GM23338 (cell line): ENCODE measurements at regions not wholly inside any gene's neighbourhood (a gene's known extent, or its start where the extent isn't known, plus 50 kb on each side); places are given as distances from the start of the nearest gene placed in this dataset.

Experiments used
- ATAC-seq: fragments of 200-7000 bp; cut with Tn5 transposase; 3 replicates; pipeline ENCODE4 v1.9.1; 2020
- DNase-seq: peaks from one replicate; pipeline ENCODE4 v3.0.0-alpha.2; 2015; ENCODE audit warnings: low spot score
- H2AFZ ChIP-seq: fragments of 200-600 bp; sonication (generic); 2 replicates; pipeline ENCODE4 v1.8.0; 2016; ENCODE audit warnings: antibody characterized with exemption, mild to moderate bottlenecking, moderate library complexity
- H3F3A ChIP-seq: fragments of 200-600 bp; sonication (generic); replicated peaks from 2 replicates; pipeline ENCODE4 v1.8.0; 2017; ENCODE audit warnings: antibody characterized with exemption, mixed run types, low read depth
- H3K27ac ChIP-seq: fragments of 200-600 bp; sonication (generic); 2 replicates; pipeline ENCODE4 v1.6.1; 2016; ENCODE audit warnings: low read depth
- H3K27me3 ChIP-seq: fragments of 200-600 bp; sonication (generic); 2 replicates; pipeline ENCODE4 v1.8.0; 2016; ENCODE audit warnings: mild to moderate bottlenecking, mixed run types, moderate library complexity; ENCODE audit not compliant: insufficient read depth
- H3K36me3 ChIP-seq: fragments of 200-600 bp; sonication (generic); 2 replicates; pipeline ENCODE4 v1.8.0; 2016; ENCODE audit warnings: mild to moderate bottlenecking; ENCODE audit not compliant: insufficient read depth
- H3K4me1 ChIP-seq: fragments of 200-600 bp; sonication (generic); 2 replicates; pipeline ENCODE4 v1.8.0; 2016; ENCODE audit warnings: mild to moderate bottlenecking, moderate library complexity; ENCODE audit not compliant: insufficient read depth
- H3K4me2 ChIP-seq: fragments of 200-600 bp; sonication (generic); 2 replicates; pipeline ENCODE4 v1.7.1; 2017; ENCODE audit warnings: mixed run types
- H3K4me3 ChIP-seq: fragments of 200-600 bp; sonication (generic); 2 replicates; pipeline ENCODE4 v1.6.1; 2016; ENCODE audit warnings: mixed run types
- H3K79me2 ChIP-seq: fragments of 200-600 bp; sonication (generic); replicated peaks from 2 replicates; pipeline ENCODE4 v1.8.0; 2017; ENCODE audit warnings: mild to moderate bottlenecking; ENCODE audit not compliant: insufficient read depth
- H3K9me2 ChIP-seq: fragments of 200-600 bp; sonication (generic); 2 replicates; pipeline ENCODE4 v1.8.0; 2017; ENCODE audit not compliant: insufficient read depth
- H4K20me1 ChIP-seq: fragments of 200-600 bp; sonication (generic); replicated peaks from 2 replicates; pipeline ENCODE4 v1.8.0; 2017; ENCODE audit warnings: mild to moderate bottlenecking; ENCODE audit not compliant: insufficient read depth
- H3K27ac Mint-ChIP-seq: 2 replicates; pipeline ENCODE4 v1.8.0; 2020; ENCODE audit warnings: inconsistent platforms, mild to moderate bottlenecking, moderate library complexity, mixed read lengths
- H3K27me3 Mint-ChIP-seq: 3 replicates; pipeline ENCODE4 v1.8.0; 2022; ENCODE audit warnings: low read depth, mild to moderate bottlenecking, moderate library complexity, mixed read lengths, inconsistent platforms; ENCODE audit not compliant: insufficient read depth, poor library complexity
- H3K36me3 Mint-ChIP-seq: 3 replicates; pipeline ENCODE4 v1.8.0; 2021; ENCODE audit warnings: low read depth, mild to moderate bottlenecking, inconsistent platforms, moderate library complexity, mixed read lengths
- H3K4me1 Mint-ChIP-seq: 3 replicates; pipeline ENCODE4 v1.8.0; 2020; ENCODE audit warnings: mild to moderate bottlenecking, inconsistent platforms, mixed read lengths
- H3K4me3 Mint-ChIP-seq: 3 replicates; pipeline ENCODE4 v1.8.0; 2021; ENCODE audit warnings: moderate library complexity, mild to moderate bottlenecking, inconsistent platforms, mixed read lengths
- H3K9me3 Mint-ChIP-seq: 3 replicates; pipeline ENCODE4 v1.8.0; 2020; ENCODE audit warnings: moderate library complexity, mild to moderate bottlenecking, inconsistent platforms, mixed read lengths
- CTCF ChIP-seq, 2 experiments: fragments of 200-600 bp in 1 of 2; sonication (generic) in 1 of 2; conservative IDR thresholded peaks; 2 replicates each; pipeline versions ENCODE4 v1.5.1 to v1.6.1; 2016 to 2017; ENCODE audit warnings: antibody characterized with exemption in 2 of 2, low read depth in 2 of 2, mild to moderate bottlenecking in 2 of 2, moderate library complexity in 1 of 2
- EZH2 ChIP-seq: fragments of 200-600 bp; sonication (generic); IDR thresholded peaks from one replicate; pipeline ENCODE4 v1.8.0; 2017; ENCODE audit warnings: antibody characterized with exemption, mild to moderate bottlenecking, low read depth; ENCODE audit not compliant: unreplicated experiment
- JUNB ChIP-seq: IDR thresholded peaks from one replicate; pipeline ENCODE4 v1.6.1; 2016; ENCODE audit warnings: antibody characterized with exemption; ENCODE audit not compliant: unreplicated experiment
- POLR2AphosphoS5 ChIP-seq: IDR thresholded peaks from 2 replicates; pipeline ENCODE4 v1.6.1; 2016; ENCODE audit warnings: antibody characterized with exemption, low read depth
- REST ChIP-seq: IDR thresholded peaks from one replicate; pipeline ENCODE4 v1.6.1; 2018; ENCODE audit warnings: antibody characterized with exemption; ENCODE audit not compliant: unreplicated experiment
- STAT1 ChIP-seq: IDR thresholded peaks from one replicate; pipeline ENCODE4 v1.6.1; 2016; ENCODE audit warnings: antibody characterized with exemption; ENCODE audit not compliant: unreplicated experiment
- ZNF114 ChIP-seq: fragments of 250-450 bp; sonication (Bioruptor Pico); IDR thresholded peaks from 2 replicates; pipeline ENCODE4 v1.5.0; 2020; ENCODE audit warnings: mild to moderate bottlenecking, moderate library complexity
- ZNF462 ChIP-seq: fragments of 250-450 bp; sonication (Bioruptor Pico); IDR thresholded peaks from 2 replicates; pipeline ENCODE4 v1.5.0; 2020; ENCODE audit warnings: mild to moderate bottlenecking, moderate library complexity

GRCh38 chr9:30661925-30662324, 1722.5 kb upstream of the ACO1 start (continued):
- TF ChIP-seq ZNF462 (CRISPR knock-in tag) (no peak), ZNF114 (CRISPR knock-in tag) (no peak), EZH2 (no peak)

- Mint-ChIP-seq H3K36me3 (no peaks in the 10 kb centered on the region), H3K9me3 (no peaks in the 10 kb centered on the region), H3K4me3 (no peak overlapping the region), H3K27me3 (peaks cover 3% of the 10 kb centered on the region), H3K4me1 (no peaks in the 10 kb centered on the region), H3K27ac (no peak overlapping the region)
- Histone ChIP-seq H3K4me2 (no peak overlapping the region), H4K20me1 (no peaks in the 10 kb centered on the region), H3K36me3 (no peaks in the 10 kb centered on the region), H3K27me3 (no peaks in the 10 kb centered on the region), H3K27ac (no peak overlapping the region), H3K4me3 (no peak overlapping the region), H3F3A (no peaks in the 10 kb centered on the region), H2AFZ (no peak overlapping the region), H3K9me2 (peaks cover 4% of the 10 kb centered on the region; the same call in 1 of the 2 replicates), H3K79me2 (no peaks in the 10 kb centered on the region), H3K4me1 (no peaks in the 10 kb centered on the region)
- DNase-seq (no peak), ATAC-seq (no peak)
- TF ChIP-seq EZH2 (no peak), JUNB (no peak), POLR2AphosphoS5 (no peak), STAT1 (no peak), CTCF (conservative IDR thresholded peaks at IDR 0.05; ENCODE audit: low read depth in 2 of 2) (no peak), REST (no peak)
Observed at GRCh38 chr9:30670805-30671562, 1713.5 kb upstream of the ACO1 start.
